Testis (tissue), 2 donors: ENCODE measurements at regions not wholly inside any gene's neighbourhood (a gene's known extent, or its start where the extent isn't known, plus 50 kb on each side); places are given as distances from the start of the nearest gene placed in this dataset.

ENCODE experiments used
- POLR2A ChIP-seq: fragments of 450-650 bp; IDR thresholded peaks from one replicate; pipeline ENCODE4 v1.6.1; 2017; ENCODE audit warnings: antibody characterized with exemption, mild to moderate bottlenecking, moderate library complexity
- TF ChIP-seq, protein P1 (sequence below), 3 experiments: fragments of 450-650 bp in 2 of 3; fragments of 200-600 bp in 1 of 3; sonication (generic) in 1 of 3; IDR thresholded peaks; one replicate each; pipeline ENCODE4 v1.5.1; 2016 to 2019; ENCODE audit warnings: antibody characterized with exemption in 3 of 3, mild to moderate bottlenecking in 2 of 3, moderate library complexity in 1 of 3

DNA sequence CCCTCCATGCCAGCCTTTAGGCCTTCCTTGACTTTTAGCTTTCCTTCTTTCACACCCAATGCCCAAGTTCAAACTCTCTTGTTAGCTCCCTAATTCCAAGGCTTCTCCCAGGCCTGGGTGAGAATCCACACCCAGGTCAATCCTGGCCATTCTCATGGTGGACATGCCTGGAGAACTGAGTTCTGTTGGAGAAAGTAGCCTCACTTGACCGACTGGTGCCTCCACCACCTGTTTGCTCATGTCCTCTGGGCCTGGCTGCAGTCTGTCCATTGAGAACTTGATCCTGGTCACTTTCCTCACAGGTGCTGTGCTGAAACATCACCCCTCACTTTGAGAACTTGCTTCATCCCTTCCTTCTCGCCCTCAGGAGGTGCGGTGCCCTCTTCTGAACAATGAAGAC, 189.1 kb upstream of the TWIST2 start:
- TF ChIP-seq POLR2A: no peak
- TF ChIP-seq, protein P1, sequence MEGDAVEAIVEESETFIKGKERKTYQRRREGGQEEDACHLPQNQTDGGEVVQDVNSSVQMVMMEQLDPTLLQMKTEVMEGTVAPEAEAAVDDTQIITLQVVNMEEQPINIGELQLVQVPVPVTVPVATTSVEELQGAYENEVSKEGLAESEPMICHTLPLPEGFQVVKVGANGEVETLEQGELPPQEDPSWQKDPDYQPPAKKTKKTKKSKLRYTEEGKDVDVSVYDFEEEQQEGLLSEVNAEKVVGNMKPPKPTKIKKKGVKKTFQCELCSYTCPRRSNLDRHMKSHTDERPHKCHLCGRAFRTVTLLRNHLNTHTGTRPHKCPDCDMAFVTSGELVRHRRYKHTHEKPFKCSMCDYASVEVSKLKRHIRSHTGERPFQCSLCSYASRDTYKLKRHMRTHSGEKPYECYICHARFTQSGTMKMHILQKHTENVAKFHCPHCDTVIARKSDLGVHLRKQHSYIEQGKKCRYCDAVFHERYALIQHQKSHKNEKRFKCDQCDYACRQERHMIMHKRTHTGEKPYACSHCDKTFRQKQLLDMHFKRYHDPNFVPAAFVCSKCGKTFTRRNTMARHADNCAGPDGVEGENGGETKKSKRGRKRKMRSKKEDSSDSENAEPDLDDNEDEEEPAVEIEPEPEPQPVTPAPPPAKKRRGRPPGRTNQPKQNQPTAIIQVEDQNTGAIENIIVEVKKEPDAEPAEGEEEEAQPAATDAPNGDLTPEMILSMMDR (IDR thresholded peaks at IDR 0.05): no peak
